Panc1 (cell line): ENCODE measurements at regions not wholly inside any gene's neighbourhood (a gene's known extent, or its start where the extent isn't known, plus 50 kb on each side); places are given as distances from the start of the nearest gene placed in this dataset.

Source experiments
- ATAC-seq: fragments of 200-7000 bp; cut with Tn5 transposase; 2 replicates; pipeline ENCODE4 v1.9.1; 2020; ENCODE audit warnings: mild to moderate bottlenecking, moderate library complexity
- BruUV-seq: library from RNA; stranded (reverse); fragments of 400-500 nt; replicated peaks from 2 replicates; lab custom pipeline; 2021; lab: Mats Ljungman, UMichigan
- CTCF ChIA-PET: fragments of 300-600 bp; sonication (Branson Sonifier 250); formaldehyde crosslinking; loops from one replicate; lab custom pipeline; 2022; ENCODE audit warnings: antibody characterized with exemption; lab: Charles Lee
- POLR2A ChIA-PET: fragments of 300-600 bp; sonication (Branson Sonifier 250); formaldehyde crosslinking; loops from one replicate; lab custom pipeline; 2022; ENCODE audit warnings: antibody characterized with exemption; lab: Charles Lee
- DNase-seq: peaks from one replicate; pipeline ENCODE4 v3.0.0-alpha.2; 2010; ENCODE audit warnings: low read depth, low spot score
- H3K27ac ChIP-seq: 2 replicates; pipeline ENCODE4 v1.5.1; 2011; ENCODE audit warnings: mild to moderate bottlenecking, low read length, inconsistent platforms
- H3K27me3 ChIP-seq: fragments of 200-500 bp; sonication (Bioruptor generic); 2 replicates; pipeline ENCODE4 v1.6.0; 2014; ENCODE audit warnings: low read length, inconsistent platforms; ENCODE audit not compliant: control insufficient read depth, insufficient read depth
- H3K36me3 ChIP-seq: fragments of 200-500 bp; sonication (Bioruptor generic); 2 replicates; pipeline ENCODE4 v1.5.1; 2014; ENCODE audit warnings: inconsistent platforms, mild to moderate bottlenecking, low read length, moderate library complexity; ENCODE audit not compliant: control insufficient read depth, insufficient read depth
- H3K4me1 ChIP-seq: 2 replicates; pipeline ENCODE4 v1.5.1; 2011; ENCODE audit warnings: inconsistent platforms, mild to moderate bottlenecking, low read length, moderate library complexity; ENCODE audit not compliant: control insufficient read depth, insufficient read depth
- H3K4me3 ChIP-seq, 2 experiments: 2 replicates each; pipeline ENCODE4 v1.5.1; 2011 to 2012; ENCODE audit warnings: low read depth in 2 of 2, low read length in 2 of 2, mild to moderate bottlenecking in 2 of 2, inconsistent platforms in 1 of 2, moderate library complexity in 1 of 2
- H3K9me3 ChIP-seq: fragments of 200-500 bp; sonication (Bioruptor generic); 2 replicates; pipeline ENCODE4 v1.5.1; 2014; ENCODE audit warnings: low read depth, mild to moderate bottlenecking, inconsistent platforms, low read length, moderate library complexity; ENCODE audit not compliant: control insufficient read depth, insufficient read depth
- POLR2AphosphoS5 ChIP-seq: IDR thresholded peaks from 2 replicates; pipeline ENCODE4 v1.6.1; 2012; ENCODE audit warnings: mild to moderate bottlenecking, low read depth, low read length, moderate library complexity
- SIN3A ChIP-seq: IDR thresholded peaks from 2 replicates; pipeline ENCODE4 v1.6.1; 2012; ENCODE audit warnings: low read depth, mild to moderate bottlenecking, low read length, moderate library complexity, borderline replicate concordance; ENCODE audit not compliant: insufficient read depth
- TCF7L2 ChIP-seq: IDR thresholded peaks from 2 replicates; pipeline ENCODE4 v1.6.1; 2011; ENCODE audit warnings: mild to moderate bottlenecking, low read depth, low read length, inconsistent platforms
- in situ Hi-C: cut with HindIII; loops from 2 replicates; pipeline ENCODE4 v1.10.0; 2016; ENCODE audit warnings: low sequenced_read_pairs, low pct_unique_long_range_greater_than_20kb
- intact Hi-C: fragments of 100-400 bp; cut with micrococcal nuclease; formaldehyde crosslinking; loops from one replicate; pipeline ENCODE4 v1.10.0; 2022; ENCODE audit not compliant: unreplicated experiment
- TF ChIP-seq, protein P1 (sequence below): fragments of 450-650 bp; IDR thresholded peaks from 2 replicates; pipeline ENCODE4 v1.5.1; 2017; ENCODE audit warnings: mild to moderate bottlenecking
- TF ChIP-seq, protein P2 (sequence below), 2 experiments: IDR thresholded peaks; 2 replicates each; pipeline ENCODE4 v1.6.1; 2011 to 2012; ENCODE audit warnings: low read depth in 2 of 2, control low read depth in 1 of 2, low read length in 1 of 2, mild to moderate bottlenecking in 1 of 2, moderate library complexity in 1 of 2; ENCODE audit not compliant: insufficient read depth in 1 of 2

DNA sequence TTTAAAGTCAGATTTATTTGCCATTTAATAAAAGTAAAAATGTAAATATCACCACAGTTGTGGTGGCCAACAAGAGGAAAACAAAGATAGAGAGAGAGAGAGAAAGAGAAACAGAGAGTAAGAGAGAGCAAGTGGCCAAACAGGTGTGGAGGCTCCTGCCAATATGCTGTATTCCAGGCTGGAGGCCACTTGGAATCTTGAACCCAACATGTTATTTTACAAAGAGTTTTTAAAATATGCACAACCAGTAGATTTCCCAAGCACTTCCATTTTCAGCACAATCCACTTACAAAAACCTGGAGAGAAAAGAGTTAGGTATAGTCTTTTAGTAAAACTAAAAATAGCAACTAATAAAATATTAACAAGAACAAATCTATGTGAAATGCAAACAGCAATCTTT, 1323.1 kb upstream of the CITED2 start:
- CTCF ChIA-PET = no interaction called here
- intact Hi-C loops = no loop called here
- POLR2A ChIA-PET = no interaction called here
- Histone ChIP-seq H3K27me3 (no peaks in the 10 kb centered on the region), H3K27ac (no peak overlapping the region), H3K4me1 (no peaks in the 10 kb centered on the region), H3K9me3 (0 out of 2 replicates have a peak, but pooled peaks cover 4% of the 10 kb centered on the region), H3K36me3 (no peaks in the 10 kb centered on the region), H3K4me3 (no peak overlapping the region)
- in situ Hi-C loops = no loop called here
- no TSS peak for BruUV-seq
- ATAC-seq = no peak
- TF ChIP-seq, protein P1, sequence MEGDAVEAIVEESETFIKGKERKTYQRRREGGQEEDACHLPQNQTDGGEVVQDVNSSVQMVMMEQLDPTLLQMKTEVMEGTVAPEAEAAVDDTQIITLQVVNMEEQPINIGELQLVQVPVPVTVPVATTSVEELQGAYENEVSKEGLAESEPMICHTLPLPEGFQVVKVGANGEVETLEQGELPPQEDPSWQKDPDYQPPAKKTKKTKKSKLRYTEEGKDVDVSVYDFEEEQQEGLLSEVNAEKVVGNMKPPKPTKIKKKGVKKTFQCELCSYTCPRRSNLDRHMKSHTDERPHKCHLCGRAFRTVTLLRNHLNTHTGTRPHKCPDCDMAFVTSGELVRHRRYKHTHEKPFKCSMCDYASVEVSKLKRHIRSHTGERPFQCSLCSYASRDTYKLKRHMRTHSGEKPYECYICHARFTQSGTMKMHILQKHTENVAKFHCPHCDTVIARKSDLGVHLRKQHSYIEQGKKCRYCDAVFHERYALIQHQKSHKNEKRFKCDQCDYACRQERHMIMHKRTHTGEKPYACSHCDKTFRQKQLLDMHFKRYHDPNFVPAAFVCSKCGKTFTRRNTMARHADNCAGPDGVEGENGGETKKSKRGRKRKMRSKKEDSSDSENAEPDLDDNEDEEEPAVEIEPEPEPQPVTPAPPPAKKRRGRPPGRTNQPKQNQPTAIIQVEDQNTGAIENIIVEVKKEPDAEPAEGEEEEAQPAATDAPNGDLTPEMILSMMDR = no peak
- no peak for TF ChIP-seq POLR2AphosphoS5
- no peak for TF ChIP-seq SIN3A
- TF ChIP-seq, protein P2, sequence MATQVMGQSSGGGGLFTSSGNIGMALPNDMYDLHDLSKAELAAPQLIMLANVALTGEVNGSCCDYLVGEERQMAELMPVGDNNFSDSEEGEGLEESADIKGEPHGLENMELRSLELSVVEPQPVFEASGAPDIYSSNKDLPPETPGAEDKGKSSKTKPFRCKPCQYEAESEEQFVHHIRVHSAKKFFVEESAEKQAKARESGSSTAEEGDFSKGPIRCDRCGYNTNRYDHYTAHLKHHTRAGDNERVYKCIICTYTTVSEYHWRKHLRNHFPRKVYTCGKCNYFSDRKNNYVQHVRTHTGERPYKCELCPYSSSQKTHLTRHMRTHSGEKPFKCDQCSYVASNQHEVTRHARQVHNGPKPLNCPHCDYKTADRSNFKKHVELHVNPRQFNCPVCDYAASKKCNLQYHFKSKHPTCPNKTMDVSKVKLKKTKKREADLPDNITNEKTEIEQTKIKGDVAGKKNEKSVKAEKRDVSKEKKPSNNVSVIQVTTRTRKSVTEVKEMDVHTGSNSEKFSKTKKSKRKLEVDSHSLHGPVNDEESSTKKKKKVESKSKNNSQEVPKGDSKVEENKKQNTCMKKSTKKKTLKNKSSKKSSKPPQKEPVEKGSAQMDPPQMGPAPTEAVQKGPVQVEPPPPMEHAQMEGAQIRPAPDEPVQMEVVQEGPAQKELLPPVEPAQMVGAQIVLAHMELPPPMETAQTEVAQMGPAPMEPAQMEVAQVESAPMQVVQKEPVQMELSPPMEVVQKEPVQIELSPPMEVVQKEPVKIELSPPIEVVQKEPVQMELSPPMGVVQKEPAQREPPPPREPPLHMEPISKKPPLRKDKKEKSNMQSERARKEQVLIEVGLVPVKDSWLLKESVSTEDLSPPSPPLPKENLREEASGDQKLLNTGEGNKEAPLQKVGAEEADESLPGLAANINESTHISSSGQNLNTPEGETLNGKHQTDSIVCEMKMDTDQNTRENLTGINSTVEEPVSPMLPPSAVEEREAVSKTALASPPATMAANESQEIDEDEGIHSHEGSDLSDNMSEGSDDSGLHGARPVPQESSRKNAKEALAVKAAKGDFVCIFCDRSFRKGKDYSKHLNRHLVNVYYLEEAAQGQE (IDR thresholded peaks at IDR 0.05; ENCODE audit: insufficient read depth in 1 of 2, low read depth in 2 of 2, low read length in 1 of 2) = no peak
- TF ChIP-seq TCF7L2 = no peak
- no peak for DNase-seq

DNA sequence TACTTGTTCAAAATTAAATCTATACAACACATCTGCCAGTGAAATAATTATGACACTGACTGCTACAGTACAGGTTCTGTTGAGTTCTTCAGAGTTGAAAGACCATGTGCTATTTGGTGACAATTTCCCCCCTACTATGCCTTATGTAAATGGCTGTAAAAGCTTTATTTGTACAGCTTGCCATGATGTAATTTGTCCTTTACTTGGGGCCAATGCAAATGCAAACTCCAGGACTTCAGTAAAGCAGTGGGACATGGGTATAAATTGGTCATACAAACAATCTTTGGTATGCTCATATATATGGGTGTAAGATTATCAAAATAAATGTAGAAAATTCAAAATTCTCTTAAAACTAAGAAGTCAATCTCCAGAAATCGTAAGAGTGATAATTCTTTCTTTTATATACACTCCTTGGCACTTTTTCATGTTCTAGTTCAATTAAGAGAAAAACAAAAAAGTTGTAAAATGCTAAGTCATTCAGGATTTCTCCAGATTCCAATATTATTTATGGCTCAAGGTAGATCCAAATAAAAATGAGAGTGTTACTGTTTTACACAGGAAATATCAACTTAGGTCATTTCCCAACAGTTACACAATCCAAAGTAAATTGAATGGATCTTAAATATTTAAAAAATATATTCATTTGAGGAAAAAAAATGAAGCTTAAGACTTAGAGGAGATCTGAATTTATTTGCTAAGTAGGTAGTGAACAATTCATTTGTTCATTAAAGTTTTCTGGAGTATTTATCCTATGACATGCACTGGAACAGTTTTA, 1310.5 kb upstream of the CITED2 start:
- DNase-seq = no peak
- intact Hi-C loops = no loop called here
- H3K36me3 ChIP-seq = no peaks in the 10 kb centered on the region
- 0 out of 2 replicates have a peak overlapping the region, but pooled peaks have one; percentile 12 for H3K27ac ChIP-seq
- H3K4me1 ChIP-seq = no peaks in the 10 kb centered on the region
- H3K9me3 ChIP-seq = no peaks in the 10 kb centered on the region
- TF ChIP-seq, protein P1 = no peak
- no peak for TF ChIP-seq SIN3A
- BruUV-seq = no TSS peak
- no peaks in the 10 kb centered on the region for H3K27me3 ChIP-seq
- no peak overlapping the region for H3K4me3 ChIP-seq
- POLR2A ChIA-PET = no interaction called here
- in situ Hi-C loops = no loop called here
- no peak for ATAC-seq
- CTCF ChIA-PET = no interaction called here
